GM19240 (cell line): ENCODE measurements at regions not wholly inside any gene's neighbourhood (a gene's known extent, or its start where the extent isn't known, plus 50 kb on each side); places are given as distances from the start of the nearest gene placed in this dataset.

Experiments used
- DNase-seq: peaks from one replicate; pipeline ENCODE4 v3.0.0; 2011; ENCODE audit warnings: low spot score; ENCODE audit not compliant: insufficient read length

DNA sequence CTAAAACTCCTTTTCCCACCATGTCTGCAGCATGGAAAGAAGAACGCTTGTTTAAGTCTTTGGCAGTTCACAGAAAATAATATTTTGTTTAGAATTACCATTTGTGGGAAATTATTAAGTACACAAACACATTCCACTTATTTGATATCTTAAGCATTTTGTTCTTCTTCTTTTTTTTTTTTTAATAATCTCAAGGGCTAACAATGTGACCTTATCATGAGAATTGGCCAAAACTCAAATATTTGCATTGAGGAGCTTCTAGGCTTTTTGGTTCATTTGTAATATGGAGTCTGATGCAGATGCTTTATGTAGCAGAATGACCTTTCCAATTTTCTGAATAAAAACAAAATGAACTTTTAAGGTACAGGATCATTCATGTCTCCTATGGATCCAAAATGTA is 555.0 kb downstream of the ZEB2 start:
- DNase-seq = no peak

DNA sequence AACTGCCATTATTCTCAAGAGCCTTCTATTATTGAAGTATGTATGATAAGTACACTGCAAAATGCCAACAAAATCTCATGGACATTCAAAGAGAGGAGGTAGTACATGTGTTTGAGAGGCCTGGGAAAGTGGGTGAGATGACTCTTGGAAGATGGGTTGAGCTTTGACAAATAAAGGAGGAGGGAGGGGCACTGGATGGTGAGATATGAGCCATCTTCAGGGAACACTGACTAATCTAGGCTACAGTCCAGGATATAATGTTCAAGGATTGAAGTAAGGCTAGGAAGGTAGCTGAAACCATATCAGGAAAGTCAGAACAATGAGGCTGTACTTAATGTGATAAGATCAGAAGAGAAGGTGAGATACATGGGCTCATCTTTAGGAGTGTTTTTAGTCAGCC is 559.7 kb downstream of the ZEB2 start:
- DNase-seq = no peak

DNA sequence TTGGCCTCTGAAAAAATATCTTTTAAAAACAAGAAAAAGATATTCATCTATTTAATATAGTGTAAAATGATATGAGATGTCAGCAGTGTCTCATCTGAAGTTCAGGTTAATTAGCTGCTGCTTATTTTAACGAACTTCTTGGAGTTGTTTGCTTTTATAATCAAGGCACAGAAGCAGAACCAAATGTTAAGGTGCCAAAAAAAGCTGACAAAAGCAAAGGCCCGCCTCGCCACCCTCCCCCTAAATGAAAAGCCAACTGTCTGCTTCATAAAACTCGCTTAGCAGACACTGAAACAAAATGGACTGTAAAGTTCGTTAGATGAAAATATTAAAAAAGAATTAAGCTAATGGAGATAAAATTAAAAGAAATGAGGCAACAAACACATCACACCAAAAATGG is 562.6 kb downstream of the ZEB2 start:
- no peak for DNase-seq

DNA sequence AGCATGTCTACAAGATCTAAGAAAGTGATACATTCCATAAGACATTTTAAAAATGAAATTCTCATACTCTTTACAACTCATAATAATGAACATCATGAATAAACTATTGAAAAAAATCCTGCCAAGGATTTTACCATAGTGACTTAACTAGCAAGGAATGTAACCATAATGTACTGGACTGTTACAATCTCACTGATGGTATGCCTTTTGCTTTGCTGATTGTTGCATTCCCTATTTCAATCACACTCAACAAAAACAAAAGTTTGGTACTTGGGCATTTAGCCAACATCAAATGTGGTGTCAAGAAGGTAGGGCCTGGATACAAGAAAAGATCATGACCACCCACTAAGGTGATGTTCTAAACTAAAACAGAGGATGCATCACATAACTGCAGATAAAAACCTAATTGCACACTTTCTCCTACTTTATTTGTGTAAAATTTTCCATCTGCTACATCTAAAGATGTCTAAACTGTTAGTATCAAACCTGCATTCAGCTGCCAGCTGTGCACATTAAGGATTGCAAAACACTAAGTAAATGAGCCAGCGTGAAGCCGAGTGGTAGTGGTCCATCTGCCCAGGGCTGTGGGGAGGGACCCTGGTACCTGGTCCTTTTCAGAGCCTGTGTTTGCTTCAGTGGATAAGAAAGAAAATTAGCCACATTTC is 564.4 kb downstream of the ZEB2 start:
- DNase-seq = no peak

DNA sequence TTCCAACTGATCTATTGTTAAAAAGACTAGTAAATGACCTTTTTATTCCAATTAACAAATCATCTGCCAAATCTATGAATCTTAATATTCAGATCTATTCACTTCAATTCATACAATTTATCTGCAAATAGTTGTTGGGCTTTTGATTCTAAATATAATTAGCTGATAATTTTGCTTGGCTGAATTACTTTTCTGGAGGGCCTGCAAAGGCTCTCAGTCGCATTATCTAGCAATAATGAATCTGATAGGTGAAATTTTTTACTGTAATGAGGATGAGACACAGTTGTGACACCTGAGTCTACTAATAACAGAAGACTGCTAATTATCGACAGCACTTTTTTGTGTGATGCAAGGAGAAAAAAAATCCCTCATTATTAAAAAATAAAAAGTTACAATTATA is 565.1 kb downstream of the ZEB2 start:
- no peak for DNase-seq

DNA sequence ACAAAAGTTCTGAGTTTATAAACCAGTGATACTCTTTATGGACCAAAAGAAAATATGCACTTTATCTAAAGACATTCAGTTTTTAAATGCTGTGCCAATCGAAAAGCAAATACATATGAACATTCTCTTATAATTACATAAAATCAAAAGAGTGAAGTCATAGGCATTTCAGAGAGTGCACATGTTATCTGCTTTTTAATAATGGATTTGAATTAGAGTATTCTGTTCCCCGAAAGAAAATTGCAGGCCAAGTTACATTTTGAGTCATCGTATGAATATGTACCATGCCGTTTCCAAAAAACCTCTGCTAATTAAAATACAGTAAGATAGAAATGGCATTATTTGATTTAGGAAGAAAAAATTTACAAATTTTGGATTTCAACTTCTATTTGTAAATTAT is 565.7 kb downstream of the ZEB2 start:
- no peak for DNase-seq

DNA sequence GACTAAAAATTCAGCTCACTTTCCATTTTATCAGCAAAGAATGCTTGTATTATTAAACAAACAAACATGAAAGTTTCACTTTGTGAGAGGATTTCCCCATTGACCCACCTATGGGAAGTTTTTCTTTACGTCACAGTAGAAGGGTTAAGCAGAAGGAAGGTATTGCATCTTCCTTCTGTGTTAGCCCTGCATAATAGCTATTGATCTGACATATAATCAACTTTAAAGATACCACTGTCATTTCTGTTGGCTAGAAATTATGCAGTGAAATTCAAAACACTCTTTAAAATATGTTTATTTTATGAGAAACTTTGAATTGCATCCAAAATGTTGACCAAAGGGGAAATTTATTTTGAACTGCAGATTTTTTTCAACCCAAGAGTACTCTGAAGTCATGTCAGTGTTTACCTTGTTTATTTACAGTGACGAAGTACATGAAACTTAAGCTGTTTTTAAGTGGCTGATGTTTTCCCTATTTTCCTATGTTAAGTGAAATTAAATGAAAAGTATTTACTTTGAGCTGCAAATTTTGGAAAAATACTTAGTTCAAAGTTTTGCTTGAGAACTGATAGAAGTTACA is 566.4 kb downstream of the ZEB2 start:
- DNase-seq = no peak

DNA sequence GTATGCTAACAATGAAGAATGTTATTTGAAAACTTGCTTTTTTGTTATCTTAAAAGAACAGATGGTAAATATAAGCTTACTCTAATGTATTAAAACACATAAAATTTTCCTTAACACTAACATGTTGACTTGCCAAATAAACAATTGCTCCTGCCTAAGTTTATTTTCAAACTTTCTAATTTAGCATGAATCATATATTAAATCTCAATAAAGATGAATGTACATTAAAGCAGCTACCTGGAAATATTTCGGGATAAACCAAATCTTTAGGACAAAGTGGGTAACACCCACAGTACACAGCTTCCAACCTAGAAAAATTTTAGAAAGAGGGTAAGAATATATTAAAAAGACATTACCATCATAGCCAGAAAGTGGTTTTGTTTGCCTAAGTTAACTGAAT is 567.4 kb downstream of the ZEB2 start:
- no peak for DNase-seq

DNA sequence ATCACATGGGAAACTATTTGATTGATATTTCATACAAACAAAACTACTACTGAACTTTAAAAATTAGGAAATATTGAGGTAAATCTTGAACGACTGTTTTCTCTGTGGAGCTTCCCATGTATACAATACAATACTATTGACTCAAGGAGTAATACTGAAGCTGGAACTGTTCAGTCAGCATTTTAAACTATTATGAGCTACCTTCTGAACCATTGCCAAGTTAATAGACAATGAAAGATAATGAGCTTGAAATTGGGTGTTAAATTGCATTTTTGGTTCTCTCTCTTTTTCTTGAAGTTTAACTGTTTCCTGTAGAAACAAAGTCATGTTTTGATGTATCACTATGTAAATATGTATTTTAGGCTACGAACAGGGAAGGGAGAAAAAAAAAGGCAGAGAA is 569.2 kb downstream of the ZEB2 start:
- no peak for DNase-seq

DNA sequence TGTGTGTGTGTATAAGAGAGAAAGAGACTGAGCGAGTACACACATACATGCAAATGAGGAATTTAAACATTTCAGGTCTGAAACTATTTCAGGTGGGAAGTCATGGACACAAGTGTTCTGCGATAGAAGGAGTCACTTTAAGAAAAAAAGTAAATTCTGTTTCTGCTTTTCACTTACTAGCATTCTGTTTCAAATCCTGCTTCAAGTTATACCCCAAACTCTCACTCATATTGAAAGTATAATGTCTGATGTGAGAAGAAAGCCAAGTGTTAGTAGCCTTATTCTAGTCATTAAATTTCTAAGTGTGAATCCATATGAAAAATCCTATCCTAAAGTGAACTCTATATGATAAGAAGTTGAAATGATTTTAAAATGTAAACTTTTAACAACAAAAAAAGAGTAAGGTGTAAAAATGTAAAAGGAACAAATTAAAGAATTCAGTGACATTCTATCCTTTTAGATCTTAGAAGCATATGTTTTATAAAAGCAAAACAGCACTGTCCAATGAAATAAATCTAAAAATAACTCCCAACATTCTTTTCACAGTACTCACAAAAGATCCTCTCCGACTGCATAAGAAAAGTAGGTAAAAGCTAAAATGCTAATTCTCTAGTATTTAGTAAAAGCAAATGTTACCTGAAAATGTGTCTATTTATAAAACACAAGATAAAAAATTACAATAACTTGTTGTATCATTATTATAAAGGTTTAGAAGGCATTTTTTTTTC is 570.6 kb downstream of the ZEB2 start:
- DNase-seq = no peak

DNA sequence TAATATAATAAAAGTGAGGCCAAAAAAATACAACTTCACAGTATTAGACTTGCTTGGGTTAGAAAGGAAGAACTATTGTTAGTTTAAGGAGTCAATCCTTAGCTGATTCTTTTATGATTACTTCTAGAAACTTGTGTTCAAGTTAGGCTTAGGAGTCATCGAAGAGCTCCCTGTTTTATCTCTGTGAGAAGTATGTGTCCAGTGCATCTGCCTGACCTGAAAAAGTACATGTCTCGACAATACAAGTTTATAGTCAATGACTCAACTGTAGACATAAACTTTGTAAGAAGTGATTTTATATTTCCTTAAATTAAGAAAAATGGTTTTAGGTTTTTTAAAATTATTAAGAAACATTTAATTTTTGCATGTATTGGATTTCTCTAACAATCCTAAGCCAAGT is 571.2 kb downstream of the ZEB2 start:
- DNase-seq = no peak

DNA sequence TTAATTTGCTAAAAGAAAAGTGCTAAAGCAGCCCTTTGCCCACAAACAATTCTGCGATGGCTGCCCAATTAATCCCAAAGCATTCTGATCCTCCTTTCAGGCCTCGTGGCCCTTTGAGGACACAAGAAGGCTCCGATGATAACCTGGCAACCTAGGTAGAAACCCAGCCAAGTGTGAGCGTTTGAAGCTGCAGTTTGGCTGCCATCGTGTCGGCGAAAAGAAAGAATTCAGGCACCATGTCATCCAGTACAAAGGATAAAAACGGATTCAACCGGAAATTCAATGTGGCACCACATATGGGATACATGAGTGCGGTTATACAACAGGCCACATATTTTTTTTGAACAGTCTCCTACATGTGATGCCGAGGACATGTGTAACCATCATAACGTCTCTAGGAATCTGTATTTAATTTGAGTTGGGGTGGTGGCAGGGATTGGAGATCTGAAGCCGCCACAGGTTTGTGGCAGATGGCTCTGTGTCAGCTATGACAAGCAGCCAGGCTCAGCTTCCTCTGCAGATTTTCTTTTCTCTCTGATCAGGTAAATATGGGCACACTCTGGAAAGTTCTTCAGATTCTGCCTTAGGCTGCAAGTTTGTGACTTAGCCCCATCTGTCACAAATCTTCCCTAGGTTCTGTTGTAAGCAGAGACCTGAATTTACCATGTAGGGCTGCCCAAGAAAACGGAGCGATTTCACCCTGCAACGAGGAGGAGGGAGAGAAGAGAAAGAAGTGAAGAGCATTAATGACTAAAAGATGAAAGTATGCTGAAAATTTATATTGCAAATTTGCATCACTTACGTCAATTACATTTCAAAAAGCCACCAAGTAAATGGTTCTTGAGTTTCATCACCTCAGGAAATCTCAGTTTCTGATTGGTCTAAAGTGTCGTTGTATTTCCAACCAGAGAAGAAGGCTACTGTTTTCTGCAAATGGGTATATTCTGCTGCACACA is 573.2 kb downstream of the ZEB2 start:
- no peak for DNase-seq

DNA sequence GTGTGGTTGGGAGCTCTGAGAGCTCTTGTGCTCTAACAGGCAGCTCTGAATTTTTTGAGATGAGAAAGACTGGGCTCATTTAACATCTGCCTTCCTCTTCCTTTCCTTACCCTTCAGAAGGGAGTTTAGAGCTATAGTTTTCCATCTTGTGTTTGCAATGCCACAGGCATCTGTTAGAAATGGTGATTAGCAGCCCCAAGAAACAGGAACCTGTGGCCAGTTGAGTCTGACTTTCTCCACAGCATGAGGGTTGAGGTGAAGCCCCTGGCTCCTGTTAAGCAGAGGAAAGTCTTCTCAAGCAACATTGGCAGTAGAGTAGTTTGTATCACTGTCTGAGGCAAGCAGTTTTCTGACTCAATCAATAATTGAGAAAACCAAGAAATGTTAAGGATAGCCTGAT is 577.4 kb downstream of the ZEB2 start:
- no peak for DNase-seq

DNA sequence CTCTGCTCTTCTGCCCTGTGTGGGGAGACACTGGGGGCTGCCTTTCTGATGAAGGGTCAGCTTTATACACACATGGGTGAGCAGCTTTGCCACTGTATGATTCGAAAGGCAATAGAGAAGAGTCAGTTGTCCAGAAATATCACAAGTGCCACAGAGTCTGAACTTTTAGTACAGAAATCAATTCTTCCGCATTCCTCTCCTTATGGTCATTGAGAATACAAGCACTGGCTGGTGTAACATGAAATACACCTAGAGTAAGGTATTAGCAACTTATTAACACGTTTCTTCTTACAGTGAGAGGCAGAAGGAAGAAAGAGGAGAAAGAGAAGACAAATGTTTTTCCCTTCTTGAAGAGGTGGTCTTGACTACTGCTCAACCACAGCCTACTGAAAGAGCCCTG is 579.2 kb downstream of the ZEB2 start:
- DNase-seq = no peak

DNA sequence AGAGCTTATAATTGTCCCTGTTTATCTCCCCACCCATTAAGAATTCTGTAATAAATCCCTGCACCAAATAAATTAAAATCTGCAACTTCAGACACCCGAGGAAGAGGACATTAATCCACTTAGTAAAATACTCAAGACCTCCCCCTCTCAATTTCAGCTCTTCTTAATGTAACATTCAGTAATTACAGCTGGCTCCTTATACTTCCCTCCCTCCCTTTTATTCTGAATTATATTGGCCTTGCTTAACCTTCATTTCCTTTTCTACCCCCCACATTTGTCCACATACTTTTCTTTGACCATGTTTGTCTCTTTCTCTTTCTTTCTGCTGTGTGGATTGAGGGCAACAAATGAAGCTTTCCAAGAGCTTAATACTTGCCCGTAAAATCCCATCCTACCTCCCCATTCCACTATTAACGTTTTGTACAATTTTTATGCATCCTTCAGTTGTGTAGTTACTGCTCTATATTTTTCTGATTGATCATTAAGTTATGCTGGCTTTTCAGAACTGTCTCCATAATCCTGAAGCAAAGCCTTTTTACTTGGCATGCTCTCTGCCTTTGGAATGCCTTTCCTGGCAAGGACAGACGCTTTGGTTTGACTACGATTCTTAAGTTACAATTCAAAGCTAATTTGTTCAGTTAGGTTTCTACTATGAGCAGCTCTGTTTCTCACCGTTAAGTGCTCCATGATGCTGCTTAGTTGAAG is 580.1 kb downstream of the ZEB2 start:
- DNase-seq = no peak

DNA sequence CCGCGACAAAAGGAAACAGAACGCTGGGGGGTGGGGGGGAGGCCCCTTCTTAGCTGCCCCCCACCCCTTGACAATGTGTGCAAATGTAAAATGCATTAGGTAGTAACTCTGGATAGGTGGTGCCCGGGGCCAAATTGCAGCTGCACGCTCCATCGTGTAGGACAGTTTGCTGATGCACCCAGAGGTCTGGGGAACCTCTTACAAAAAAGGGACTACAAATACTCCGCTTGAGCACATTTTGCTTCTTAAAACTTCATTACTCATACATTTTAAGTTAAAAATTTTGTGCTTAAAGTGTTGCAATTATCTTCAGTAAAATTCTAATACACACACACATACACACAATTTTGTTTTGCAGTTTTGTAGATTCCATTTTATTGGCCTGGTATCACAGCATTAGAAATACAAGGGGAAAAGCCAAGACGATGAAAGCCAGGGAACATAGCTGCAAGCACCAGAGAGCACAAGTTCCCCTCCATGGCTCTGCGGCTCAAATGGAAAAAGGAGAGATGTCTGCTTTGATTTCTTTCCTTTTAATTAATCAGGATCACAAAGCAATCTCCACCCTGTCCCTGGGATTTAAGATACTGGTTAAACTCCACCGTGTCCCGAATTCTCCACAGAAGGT is 582.1 kb downstream of the ZEB2 start:
- no peak for DNase-seq

DNA sequence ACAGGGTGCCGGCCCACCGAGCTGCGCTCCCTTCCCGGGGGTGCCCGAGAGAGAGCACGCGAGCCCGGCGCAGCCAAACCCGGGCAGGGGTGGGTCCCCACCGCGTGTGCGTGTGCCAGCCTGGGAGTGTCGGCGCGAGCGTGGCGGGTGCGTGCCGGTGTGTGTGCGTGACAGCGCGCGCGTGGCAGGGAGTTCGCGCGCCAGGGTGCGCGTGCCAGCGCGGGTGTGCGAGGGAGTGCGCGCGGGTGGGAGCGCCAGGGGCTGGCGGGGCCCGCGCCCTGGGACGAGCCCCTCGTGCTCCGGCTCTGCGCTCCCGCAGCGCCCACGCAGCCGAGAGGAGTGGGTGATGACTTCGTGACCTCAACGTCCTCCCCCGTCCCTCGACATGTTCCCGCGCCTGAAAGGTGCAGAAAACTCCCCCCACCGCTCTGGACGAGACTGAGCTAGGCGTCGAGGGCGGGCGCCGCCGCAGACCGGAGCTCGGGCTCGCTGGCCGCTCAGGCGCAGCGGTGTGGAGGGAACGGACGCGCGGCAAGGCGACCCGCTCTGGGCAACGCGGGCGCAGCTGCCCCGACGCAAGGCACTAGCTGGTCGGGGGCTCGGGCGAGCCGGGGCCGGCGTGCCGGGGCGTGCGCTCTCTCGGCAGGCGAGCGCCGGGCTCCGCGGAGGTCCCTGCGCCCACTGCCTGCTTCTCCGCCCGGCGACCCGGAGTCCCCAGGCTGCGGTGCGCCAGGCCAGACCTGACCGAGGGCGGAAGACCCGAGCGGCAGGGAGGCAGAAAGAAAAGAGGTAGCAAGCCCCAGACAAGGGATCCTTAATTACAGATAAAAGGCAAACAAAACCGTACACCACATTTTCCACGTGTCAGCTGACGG is 582.8 kb downstream of the ZEB2 start:
- DNase-seq = no peak

DNA sequence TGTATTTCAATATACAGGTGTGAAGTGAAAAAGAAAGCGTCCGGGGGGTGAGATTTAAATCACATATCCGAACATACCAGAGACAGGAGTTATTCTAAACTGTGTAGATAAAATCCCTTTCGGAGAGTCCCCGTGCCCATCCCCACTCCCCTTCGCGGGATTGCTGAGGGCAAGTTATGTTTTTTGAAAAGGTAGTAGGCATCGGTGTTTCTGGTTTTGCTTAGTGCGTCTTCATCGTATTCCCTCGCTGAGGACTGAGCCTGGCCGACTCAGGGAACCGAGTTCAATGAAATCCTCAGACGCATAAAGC is 583.4 kb downstream of the ZEB2 start:
- DNase-seq = no peak

DNA sequence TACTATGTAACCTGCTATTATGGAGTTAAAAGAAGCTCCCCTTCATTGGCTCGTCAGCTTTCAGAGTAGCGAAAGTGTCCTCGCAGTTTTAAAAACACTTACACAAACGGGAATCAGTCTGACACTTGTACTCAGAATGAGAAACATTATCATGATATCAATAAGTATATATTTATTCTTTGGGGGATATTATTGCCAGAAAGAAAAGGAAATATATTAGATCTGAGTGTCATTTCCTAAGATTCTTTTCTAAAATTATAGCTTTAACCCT is 584.5 kb downstream of the ZEB2 start:
- no peak for DNase-seq
